Epithelial cell of proximal tubule (primary cell): ENCODE measurements at regions not wholly inside any gene's neighbourhood (a gene's known extent, or its start where the extent isn't known, plus 50 kb on each side); places are given as distances from the start of the nearest gene placed in this dataset.

Experiments
- DNase-seq: peaks from one replicate; pipeline ENCODE4 v3.0.0-alpha.2; 2011; ENCODE audit warnings: low read depth
- H3K4me3 ChIP-seq: 2 replicates; pipeline ENCODE4 v1.5.1; 2011; ENCODE audit warnings: low read depth, mild to moderate bottlenecking, low read length
- TF ChIP-seq, protein P1 (sequence below): conservative IDR thresholded peaks from 2 replicates; pipeline ENCODE4 v1.5.1; 2012; ENCODE audit warnings: low read depth, mild to moderate bottlenecking, low read length

DNA sequence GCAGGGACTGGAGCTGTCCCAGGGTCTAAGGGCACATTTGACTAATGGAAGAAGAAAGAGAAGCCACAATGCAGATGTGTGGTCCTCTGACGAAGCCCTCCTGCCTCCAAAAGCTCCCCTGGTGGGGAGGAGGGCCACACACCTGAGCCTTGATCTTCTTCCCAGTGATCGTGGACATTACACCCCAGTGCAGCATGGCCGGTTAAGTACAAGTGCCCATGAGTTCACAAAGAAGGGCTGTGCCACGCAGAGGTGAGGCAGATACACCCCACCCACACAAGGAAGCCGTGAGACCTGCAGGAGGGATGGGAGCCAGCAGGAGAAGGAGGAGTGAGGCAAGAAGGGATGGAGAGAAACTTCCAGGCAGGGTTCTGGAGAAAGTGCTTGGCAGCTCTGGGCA, 199.0 kb upstream of the MVB12B start:
- TF ChIP-seq, protein P1, sequence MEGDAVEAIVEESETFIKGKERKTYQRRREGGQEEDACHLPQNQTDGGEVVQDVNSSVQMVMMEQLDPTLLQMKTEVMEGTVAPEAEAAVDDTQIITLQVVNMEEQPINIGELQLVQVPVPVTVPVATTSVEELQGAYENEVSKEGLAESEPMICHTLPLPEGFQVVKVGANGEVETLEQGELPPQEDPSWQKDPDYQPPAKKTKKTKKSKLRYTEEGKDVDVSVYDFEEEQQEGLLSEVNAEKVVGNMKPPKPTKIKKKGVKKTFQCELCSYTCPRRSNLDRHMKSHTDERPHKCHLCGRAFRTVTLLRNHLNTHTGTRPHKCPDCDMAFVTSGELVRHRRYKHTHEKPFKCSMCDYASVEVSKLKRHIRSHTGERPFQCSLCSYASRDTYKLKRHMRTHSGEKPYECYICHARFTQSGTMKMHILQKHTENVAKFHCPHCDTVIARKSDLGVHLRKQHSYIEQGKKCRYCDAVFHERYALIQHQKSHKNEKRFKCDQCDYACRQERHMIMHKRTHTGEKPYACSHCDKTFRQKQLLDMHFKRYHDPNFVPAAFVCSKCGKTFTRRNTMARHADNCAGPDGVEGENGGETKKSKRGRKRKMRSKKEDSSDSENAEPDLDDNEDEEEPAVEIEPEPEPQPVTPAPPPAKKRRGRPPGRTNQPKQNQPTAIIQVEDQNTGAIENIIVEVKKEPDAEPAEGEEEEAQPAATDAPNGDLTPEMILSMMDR = no peak
- no peak overlapping the region for H3K4me3 ChIP-seq
- no peak for DNase-seq

GRCh38 chr9:126128494-126129142, 198.0 kb upstream of the MVB12B start:
- TF ChIP-seq, protein P1 = no peak
- no peak overlapping the region for H3K4me3 ChIP-seq
- DNase-seq = no peak

- TF ChIP-seq, protein P1 = no peak
- no peak for DNase-seq
- no peak overlapping the region for H3K4me3 ChIP-seq
Measured at GRCh38 chr9:126131066-126132010, 195.3 kb upstream of the MVB12B start.

DNA sequence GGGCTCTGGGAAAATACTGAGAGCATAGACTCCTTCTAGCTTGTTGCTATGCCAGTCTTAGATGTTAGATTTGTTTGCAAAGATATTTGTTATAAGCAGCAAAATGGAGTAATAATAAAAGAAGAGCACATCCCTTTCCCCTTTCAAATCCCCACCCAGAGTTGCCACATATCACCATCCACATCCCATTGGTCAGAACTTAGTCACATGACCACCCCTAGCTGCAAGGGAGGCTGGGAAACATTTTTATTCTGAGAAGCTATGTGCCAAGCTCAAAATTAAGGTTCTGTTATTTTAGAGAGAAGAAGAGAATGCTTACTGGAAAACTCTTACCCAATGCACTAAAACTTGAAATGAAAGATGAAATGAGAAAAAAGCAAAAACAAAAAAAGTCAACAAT, 193.9 kb upstream of the MVB12B start:
- DNase-seq = no peak
- TF ChIP-seq, protein P1 = no peak
- no peak overlapping the region for H3K4me3 ChIP-seq

DNA sequence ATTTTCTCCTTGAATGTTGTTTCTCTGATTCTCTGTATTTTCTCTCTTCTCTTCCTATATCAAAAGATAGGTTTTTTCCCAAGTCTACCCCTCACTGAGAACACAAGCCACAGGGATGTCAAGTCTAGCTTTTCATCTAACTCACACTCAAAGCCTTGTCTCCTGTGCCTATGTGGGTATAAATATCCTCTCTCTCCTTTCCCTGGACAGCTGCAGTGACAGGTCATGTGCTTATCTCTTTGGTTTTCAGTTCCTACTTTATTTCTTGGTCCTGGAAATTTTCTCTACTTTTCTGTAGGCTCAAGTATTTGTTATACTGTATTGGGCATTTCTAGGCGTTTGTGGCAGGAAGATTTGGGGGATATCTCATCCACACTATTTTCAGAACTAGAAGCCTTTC, 182.4 kb upstream of the MVB12B start:
- TF ChIP-seq, protein P1 = no peak
- H3K4me3 ChIP-seq = no peak overlapping the region
- DNase-seq = no peak

GRCh38 chr9:126144603-126145456, 181.8 kb upstream of the MVB12B start:
- DNase-seq = no peak
- H3K4me3 ChIP-seq = no peak overlapping the region
- TF ChIP-seq, protein P1 = no peak
